NCI-H2227 (cell line): ENCODE measurements at regions not wholly inside any gene's neighbourhood (a gene's known extent, or its start where the extent isn't known, plus 50 kb on each side); places are given as distances from the start of the nearest gene placed in this dataset.

Source experiments
- DNase-seq: peaks from one replicate; lab custom pipeline; 2025; ENCODE audit not compliant: unreplicated experiment; lab: John Stamatoyannopoulos, UW

DNA sequence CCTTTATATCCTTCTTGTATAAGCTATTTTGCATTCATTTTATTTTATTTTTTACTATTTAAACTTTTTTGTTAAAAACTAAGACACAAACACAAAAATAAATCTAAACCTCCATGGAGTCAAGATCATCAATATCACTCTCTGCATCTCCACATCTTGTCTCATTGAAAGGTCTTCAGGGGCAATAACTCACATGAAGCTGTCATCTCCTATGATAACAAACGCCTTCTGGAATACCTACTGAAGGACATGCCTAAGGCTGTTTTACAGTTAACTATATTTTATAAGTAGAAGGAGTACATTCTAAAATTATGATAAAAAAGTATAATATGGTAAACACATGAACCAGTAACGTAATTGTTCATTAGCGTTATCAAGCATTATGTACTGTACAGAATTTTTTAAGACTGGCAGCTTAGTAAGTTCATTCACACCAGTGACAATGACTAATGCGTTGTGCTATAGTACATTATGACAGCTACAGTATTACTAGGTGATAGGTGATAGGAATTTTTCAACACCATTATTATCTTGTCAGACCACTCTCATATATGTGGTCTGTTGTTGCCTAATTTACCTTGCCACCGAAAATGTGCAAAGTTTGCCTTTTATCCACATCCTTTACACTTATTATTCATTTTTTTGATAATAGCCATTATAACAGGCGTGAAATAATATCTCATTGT lies 390.7 kb upstream of the SLITRK1 start:
- no peak for DNase-seq

DNA sequence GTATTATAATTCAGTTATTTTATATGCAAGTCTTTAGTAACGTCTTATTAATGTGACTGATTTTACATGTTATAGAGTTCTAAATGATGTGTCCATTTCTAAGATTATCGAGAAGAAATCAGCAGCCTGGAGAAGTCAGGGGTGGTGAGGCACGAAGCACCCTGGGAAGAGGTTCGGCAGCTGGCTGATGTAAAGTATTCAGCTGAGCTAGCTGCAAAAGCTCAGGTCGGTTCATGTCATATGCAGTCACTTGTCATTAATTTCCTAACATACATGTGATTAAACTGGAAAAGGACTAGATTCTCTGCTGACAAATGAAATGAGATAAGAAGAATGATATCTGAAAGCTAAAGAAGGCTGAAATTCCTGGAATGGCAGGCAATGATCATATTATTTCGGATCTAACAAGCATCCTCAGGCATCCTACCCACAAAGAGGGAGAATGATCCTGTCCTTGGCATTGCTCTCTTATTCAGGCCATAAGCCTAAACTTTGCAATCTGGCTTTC lies 383.0 kb upstream of the SLITRK1 start:
- DNase-seq = no peak

DNA sequence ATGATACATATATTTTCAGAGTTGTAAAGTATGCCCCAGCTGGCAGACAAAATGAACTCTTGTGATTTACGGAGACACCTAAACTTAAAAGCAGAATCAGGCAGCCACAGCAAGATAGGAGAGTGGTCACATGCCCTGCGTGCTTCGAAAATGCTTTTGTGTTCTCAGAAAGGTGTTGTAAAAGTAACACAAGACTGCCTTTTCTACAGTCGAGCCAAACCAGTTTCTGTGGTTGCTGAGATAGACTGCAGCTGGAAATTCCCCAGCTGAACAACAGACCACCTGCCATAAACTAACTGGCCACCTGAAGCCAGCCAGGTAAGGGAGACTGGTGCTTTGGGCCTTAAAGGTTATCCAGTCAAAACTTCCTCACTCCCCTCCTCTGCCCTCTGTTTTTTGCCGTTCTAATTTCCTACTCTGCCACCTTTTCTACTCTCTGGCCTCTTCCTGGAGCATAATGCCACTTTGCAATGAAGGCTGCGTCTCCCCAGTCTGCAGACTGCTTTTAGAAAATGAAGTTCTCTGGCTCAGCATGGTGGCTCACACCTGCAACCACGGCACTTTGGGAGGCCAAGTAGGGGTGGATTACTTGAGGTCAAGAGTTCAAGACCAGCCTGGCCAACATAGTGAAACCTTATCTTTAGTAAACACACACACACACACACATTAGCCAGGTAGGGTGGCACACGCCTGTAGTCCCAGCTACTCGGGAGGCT lies 381.2 kb upstream of the SLITRK1 start:
- no peak for DNase-seq

DNA sequence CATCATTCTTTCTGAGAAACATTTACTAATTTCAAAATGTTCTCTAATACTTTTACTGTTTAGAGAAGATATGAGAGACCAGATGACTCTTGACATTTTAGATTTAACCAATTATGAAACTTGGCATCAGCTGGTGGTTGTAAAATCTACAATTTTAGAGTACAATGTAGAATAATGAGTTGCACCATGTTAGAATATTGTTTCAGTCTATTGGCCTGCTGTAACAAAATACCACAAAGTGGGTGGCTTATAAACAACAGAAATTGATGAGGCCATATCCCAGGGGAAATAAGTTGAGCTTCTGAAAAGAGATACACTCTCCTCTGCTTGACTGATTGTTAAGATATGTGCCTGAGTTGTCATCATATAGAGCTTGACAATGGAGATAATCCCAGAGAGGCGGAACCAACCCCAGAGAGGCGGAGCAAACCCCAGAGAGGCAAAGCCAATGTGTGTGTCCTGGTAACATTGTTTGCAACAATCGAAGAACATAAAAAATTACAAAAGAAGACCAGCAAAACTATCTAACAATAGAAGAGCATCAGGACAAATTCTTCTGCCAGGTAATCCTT lies 373.0 kb upstream of the SLITRK1 start:
- DNase-seq = no peak

DNA sequence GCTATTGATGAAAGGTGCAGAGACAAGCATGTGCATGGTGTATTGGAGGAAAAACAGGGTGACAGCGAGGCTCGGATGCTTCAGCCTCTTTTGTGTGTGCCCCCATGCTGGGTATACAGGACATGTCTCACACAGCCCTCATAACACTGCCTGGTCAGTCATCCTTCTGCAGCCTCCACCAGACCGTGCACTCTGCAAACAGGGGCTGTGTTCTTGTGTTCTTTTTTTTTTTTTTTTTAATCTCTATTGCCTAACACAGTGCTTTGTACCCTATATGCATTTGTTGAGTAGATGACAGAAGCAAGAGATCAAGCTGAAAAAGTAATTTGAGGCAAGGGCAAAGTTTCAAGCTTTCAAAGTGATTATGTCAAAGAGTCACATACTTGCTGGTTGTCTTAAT lies 367.2 kb upstream of the SLITRK1 start:
- no peak for DNase-seq

DNA sequence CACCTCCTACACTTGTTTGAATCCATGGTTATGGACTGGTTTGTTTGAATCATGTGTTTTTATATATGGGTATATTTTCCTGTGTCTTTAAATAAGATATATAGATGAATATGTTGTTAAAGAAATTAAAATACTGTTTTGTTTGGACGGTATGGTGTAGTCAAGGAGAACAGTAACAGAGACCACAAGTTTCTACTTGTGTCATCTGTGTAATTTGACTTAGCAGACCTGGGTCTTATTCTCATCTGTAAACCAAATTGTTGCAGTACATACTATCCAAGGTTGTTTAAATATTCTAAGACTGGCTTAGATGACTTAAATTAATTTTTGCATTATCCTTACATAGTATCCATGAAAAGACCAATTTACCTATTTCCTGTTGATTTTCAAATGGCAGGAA lies 361.1 kb upstream of the SLITRK1 start:
- DNase-seq = no peak

DNA sequence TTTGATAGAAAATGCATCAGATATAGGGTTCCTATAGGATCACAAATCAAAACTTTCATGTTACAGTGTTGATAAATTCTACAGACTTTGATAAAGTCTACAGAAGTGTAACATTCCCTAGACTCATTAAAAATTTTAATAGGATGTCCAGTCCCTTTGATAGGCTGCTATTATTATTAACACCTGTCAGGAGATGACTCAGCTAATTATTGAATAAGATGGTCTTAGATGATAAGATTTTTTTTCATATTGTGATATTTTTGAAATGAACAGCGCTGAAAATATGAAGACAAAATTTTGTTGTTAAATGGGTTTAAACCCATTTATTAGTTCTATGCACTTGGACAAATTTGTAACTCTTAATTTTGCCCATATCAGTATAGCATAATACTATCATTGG lies 356.8 kb upstream of the SLITRK1 start:
- no peak for DNase-seq

DNA sequence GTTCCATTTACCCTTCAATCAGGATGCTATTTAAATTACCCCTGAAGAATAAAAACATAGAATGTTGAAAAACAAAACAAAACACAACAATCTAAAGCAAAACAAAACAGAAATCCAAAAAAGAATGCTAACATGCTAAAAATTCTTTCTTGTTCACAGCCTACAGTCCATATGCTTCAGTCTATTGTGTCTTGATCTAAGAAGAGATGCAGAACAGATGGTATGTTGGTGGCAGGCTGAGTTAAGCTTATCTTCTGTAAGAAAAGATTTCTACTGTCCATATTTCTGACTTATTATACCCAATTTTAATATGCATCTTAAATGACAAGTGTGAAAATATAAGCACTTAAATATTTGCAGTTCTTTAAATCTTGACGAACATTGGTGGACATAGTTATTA lies 356.1 kb upstream of the SLITRK1 start:
- DNase-seq = no peak

DNA sequence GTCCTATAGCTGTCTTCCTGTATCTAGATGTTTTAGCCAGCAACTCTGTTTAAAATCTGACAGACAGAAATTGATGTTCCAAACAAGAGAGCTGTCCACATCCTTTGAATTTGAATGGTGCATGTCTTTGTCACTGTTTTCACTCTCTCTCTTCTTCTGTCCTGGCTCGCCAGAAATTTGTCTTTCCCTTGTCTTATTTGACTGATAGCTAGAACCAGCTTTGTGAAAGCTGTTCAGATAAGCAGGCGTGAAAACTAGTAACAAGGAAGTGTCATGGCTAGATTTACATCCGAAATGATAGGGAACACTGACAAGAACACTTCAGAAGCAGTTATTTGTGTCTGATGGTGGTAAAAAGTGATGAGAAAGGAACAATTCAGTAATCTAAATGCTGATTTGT lies 354.9 kb upstream of the SLITRK1 start:
- no peak for DNase-seq

DNA sequence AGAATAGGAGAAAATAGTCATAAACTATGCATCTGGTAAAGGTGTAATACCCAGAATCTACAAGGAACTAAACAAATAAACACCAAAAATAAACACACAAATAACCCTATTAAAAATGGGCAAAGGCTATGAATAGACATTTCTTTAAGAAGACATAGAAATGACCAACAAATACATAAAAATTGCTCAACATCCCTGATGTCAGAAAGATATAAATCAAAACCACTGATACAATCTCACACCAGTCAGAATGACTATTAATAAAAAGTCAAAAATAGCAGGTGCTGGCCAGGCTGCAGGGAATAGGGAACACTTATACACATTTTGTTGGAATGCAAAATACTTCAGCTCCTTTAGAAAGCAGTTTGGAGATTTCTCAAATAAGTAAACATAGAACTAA lies 352.1 kb upstream of the SLITRK1 start:
- DNase-seq = no peak

DNA sequence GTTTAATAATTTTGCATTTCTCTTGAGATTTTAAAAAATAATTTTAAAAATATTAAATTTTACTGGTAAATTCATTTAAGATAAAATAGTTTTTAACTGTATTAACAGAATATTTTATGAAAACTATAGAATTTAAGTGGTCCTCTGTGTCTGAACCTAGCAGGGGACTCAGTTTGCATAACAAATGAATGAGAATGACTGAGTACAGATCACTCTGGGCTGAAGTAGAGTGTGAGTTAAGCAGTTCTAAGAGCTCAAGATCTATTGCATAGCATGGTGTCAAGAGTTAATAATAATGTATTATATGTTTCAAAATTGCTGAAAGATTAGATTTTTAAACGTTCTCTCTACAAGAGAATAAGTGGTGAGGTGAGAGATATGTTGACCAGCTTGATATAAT lies 348.3 kb upstream of the SLITRK1 start:
- no peak for DNase-seq

DNA sequence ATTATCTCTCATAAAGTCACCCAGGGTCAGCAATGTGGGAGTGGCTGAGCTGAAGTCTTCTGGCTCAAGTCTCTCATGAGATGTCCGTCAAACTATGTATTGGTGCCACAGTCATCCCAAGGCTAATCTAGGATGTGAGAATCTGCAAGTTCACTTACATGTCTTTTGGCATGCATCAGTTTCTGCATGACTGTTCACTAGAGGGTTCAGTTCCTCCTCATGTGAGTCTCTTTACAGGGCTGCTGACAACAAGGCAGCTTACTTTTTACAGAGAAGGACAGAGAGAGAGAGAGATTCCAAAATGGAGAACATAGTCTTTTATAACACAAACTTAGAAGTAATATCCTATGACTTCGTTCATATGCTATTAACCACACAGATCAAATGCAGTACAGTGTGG lies 328.8 kb upstream of the SLITRK1 start:
- DNase-seq = no peak

DNA sequence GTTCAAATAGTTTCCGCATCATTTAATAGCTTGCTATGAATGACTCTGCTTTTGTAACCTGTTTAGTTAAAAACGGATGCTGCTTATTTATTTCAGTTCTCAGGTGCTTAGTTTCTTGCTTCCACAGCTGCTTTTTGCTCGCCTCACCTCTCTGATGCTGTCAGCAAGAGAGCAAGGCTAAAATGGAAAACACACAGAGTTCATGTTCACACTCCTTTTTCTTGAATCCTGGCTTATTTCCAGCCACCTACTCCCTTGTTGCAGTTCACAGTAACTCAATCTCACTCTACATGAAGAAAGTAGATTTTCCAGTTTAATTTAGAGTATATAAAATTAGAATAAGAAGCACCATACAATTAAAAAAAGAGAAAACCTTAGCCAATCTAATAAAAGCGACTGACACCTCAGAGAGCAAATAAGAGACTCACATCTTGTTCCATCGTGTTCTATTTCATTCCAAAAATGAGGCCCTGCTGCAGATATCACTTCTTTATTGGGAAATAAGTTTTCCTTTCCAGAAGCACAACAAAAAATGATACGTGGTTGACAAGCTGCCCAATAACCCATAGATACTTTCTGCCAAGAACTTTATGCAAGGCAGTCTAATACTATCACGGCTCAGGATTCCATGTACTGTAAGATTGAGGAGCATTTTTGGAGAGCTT lies 326.1 kb upstream of the SLITRK1 start:
- DNase-seq = no peak

DNA sequence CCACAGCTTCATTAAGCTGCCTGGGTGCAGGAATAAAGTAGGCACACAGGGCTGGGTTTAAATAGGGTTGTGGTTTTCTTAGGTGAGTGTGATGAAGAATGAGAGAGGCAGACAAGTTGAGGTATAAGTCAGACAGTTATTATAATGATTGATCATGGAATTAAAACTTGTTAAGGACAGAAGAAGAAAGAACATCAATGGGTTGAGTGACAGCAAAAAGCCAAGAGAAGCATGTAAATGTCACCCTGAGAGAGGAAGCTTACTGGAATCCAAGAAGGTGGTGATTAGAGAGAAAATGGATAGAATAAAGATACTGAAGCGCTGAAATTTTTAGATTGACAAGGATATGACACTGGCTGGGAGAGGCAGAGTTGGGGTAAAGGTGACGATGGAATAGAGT lies 325.2 kb upstream of the SLITRK1 start:
- DNase-seq = no peak

DNA sequence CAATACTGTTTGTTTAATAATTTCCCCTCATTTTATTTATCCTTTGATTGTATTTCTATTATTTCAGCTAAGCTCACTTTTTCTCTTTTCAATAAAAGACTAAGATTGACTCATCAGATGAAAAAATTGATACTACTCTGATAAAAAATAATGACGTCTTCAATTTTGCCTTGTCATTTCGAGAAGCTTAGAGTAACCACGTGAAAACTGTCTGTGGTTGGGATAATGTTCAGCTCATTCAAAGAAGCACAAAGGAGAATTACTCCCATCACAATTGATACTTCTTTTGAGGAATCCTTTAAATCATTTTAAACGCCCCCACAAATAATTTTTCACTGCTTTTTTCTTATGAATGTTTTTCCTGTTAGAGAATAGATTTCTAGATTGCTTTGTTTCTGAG lies 318.7 kb upstream of the SLITRK1 start:
- no peak for DNase-seq

DNA sequence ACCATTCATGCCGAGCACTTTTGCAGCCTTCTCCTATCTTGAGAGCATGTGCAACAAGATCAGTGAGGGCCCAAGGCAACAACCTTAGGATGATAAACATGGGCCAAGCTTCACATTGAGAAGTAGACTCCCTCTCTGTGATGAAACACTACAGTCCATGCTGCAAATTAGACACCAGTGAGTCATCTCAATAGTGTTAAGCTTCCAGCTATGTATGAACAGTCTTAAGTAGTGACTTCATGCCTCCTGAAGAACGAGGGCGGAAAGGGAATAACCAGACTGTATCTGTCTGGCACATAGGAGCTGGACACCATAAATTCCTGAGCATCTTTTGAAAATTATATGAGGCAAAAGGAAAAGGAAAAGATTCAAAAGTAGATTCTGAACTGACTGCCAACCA lies 309.9 kb upstream of the SLITRK1 start:
- no peak for DNase-seq

DNA sequence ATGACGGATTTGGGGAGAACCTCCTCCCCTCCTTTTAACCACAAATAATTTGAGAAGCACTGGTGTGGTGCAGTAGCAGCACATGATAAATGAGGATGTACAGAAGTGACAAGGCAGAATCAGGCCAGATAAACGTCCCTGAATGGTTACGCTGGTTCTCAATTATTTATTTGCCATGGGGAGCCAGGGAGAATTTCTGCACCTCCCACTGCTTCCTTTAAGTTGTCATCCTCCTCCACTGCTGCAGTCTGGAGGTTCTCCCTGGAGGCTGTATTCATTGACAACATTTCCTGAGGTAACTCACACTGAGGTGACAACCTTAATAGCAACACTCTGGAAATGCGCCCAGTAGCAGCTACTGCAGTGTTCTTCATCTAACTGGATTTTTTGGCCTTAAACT lies 308.9 kb upstream of the SLITRK1 start:
- no peak for DNase-seq

DNA sequence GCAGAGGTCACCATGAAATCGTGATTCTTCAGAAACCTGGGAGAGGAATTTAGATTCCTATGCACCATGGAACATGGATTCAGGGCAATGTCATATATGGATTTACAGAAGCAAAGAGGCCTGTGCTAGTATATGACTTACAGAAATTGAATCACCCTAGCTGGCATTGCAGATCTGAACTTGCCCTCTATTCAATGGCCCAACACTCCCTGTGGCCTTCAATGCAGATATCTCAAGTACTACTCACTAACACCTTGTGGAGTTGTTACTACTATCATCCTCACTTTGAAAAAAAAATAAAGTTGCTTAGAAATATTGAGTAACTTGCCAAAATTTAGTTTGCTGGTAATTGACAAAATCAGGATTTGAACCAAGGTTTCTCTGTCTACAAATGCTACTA lies 305.4 kb upstream of the SLITRK1 start:
- DNase-seq = no peak

DNA sequence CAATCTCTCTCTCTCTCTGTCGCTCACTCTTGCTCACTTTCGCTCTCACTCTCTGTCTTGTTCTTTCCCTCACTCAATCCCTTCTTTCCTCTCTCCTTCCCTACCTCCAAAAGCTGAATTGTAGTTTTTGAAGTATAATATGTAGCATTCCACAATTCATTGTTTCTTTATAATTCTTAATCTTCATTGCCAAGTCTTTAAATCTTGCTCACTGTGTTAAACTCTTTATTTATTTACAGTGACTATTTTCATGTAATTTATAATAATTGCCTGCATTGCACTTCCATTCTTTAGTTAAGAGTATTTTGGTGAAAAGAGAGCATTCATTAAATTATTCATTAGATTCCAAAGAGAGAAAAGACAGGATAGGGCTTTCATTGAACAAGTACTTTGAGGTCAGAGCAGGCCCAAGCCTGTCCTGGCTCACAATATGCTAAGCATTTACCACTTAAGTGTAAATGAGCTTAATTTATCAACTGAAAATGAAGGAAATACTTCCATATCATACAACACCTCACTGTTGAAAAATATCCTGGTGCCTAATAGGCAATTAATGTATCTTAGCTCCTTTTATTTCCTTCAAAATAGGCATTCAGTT lies 257.4 kb upstream of the SLITRK1 start:
- no peak for DNase-seq

DNA sequence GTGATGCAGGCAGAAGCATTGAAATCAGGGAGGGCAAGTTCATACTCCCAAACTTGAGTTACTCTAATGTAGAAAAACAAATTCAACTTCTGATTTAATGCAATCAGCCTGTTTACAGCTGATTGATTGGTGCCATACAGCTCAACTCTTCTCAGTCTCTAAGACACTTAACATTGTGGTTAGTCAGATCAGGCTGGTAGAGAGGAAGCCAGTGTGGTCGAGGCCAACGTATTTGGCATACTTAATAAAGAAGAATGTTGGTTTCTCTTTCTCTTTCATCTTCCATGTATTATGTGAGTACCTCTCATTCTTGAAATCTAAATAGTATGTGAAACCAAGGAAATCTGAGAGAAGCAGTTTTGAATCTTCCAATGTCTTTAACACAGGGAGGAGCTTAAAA lies 255.0 kb upstream of the SLITRK1 start:
- no peak for DNase-seq

DNA sequence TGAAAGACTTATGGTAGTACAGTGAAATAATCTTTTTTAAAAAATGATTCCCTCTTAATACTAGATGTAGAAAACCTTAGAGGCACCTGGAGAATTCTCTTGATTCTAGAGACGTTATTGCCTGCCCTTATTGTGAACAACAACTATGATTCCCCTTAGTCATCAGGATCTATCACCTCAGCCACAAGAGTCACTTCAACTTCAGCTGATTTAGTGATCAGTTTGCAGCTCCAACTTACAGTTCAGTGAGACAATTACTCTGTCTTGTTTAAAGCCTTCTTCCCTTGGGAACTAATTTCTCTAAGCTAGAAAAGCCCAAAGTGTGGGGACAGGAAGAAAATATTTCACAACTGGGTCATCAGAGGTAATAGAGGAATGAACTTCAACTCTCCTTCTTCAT lies 254.3 kb upstream of the SLITRK1 start:
- no peak for DNase-seq

DNA sequence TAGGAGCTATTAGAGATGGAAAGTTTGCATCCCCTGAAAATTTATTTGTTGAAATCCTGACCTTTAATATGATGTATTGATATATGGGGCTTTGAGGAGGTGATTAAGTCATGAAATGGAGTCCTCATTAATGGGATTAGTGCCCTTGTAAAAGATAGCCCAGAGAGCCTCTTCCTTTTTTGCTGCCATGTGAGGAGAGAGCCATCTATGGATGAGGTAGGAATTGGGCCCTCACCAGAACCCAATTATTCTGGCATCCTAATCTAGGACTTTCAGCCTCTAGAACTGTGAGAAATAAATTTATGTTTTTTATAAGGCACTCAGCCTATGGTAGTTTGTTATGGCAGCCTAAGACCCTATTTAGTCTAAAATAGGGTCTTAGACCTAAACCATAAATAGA lies 250.2 kb upstream of the SLITRK1 start:
- no peak for DNase-seq
